OCI-LY1 (cell line): ENCODE measurements at regions not wholly inside any gene's neighbourhood (a gene's known extent, or its start where the extent isn't known, plus 50 kb on each side); places are given as distances from the start of the nearest gene placed in this dataset.

Source experiments
- H2AFZ ChIP-seq: fragments of 200-600 bp; sonication (generic), shearing (Covaris generic); 2 replicates; pipeline ENCODE4 v1.6.0; 2014; ENCODE audit warnings: antibody characterized with exemption, mild to moderate bottlenecking, low read length
- H3F3A ChIP-seq: fragments of 200-600 bp; sonication (generic), shearing (Covaris generic); 2 replicates; pipeline ENCODE4 v1.6.0; 2014; ENCODE audit warnings: mild to moderate bottlenecking, antibody characterized with exemption, low read length, moderate library complexity; ENCODE audit not compliant: insufficient read depth
- H3K27ac ChIP-seq: fragments of 200-600 bp; sonication (generic); 2 replicates; pipeline ENCODE4 v1.5.1; 2014; ENCODE audit warnings: low read length, mixed run types, mild to moderate bottlenecking, low read depth; ENCODE audit not compliant: poor library complexity, severe bottlenecking
- H3K27me3 ChIP-seq: fragments of 200-600 bp; sonication (generic); 2 replicates; pipeline ENCODE4 v1.6.0; 2014; ENCODE audit warnings: antibody characterized with exemption, mild to moderate bottlenecking, low read length, moderate library complexity; ENCODE audit not compliant: insufficient read depth
- H3K36me3 ChIP-seq: fragments of 200-600 bp; sonication (generic); 2 replicates; pipeline ENCODE4 v1.6.1; 2014; ENCODE audit warnings: mild to moderate bottlenecking, antibody characterized with exemption, low read length, moderate library complexity, mixed read lengths; ENCODE audit not compliant: insufficient read depth
- H3K4me1 ChIP-seq: fragments of 200-600 bp; sonication (generic); 2 replicates; pipeline ENCODE4 v1.5.1; 2014; ENCODE audit warnings: mild to moderate bottlenecking, low read length, moderate library complexity; ENCODE audit not compliant: insufficient read depth, severe bottlenecking
- H3K4me2 ChIP-seq: fragments of 200-600 bp; sonication (generic), shearing (Covaris generic); 2 replicates; pipeline ENCODE4 v1.6.1; 2014; ENCODE audit warnings: low read length
- H3K4me3 ChIP-seq: fragments of 200-600 bp; sonication (generic); 2 replicates; pipeline ENCODE4 v1.5.1; 2014; ENCODE audit warnings: low read length, low read depth, mild to moderate bottlenecking, mixed read lengths; ENCODE audit not compliant: poor library complexity, severe bottlenecking
- H3K79me2 ChIP-seq: fragments of 200-600 bp; shearing (Covaris generic); 2 replicates; pipeline ENCODE4 v1.6.1; 2016; ENCODE audit warnings: mixed run types, low read length, mixed read lengths; ENCODE audit not compliant: insufficient read depth
- H3K9ac ChIP-seq: fragments of 200-600 bp; sonication (generic), shearing (Covaris generic); 2 replicates; pipeline ENCODE4 v1.6.1; 2014; ENCODE audit warnings: mild to moderate bottlenecking, low read length, mixed read lengths
- H3K9me2 ChIP-seq: fragments of 200-600 bp; sonication (generic), shearing (Covaris generic); 2 replicates; pipeline ENCODE4 v1.6.1; 2014; ENCODE audit warnings: low read depth, mild to moderate bottlenecking, low read length, mixed read lengths
- H3K9me3 ChIP-seq: fragments of 200-600 bp; shearing (Covaris generic); 2 replicates; pipeline ENCODE4 v1.6.1; 2014; ENCODE audit warnings: low read length, mixed read lengths
- H4K20me1 ChIP-seq: fragments of 200-600 bp; sonication (generic), shearing (Covaris generic); 2 replicates; pipeline ENCODE4 v1.6.0; 2016; ENCODE audit warnings: mild to moderate bottlenecking, low read length; ENCODE audit not compliant: insufficient read depth
- EZH2 ChIP-seq: fragments of 200-600 bp; sonication (generic), shearing (Covaris generic); IDR thresholded peaks from 2 replicates; pipeline ENCODE4 v1.8.0; 2017; ENCODE audit warnings: borderline replicate concordance, mixed run types, mild to moderate bottlenecking, antibody characterized with exemption, low read length, moderate library complexity, mixed read lengths
- TF ChIP-seq, protein P1 (sequence below): fragments of 200-600 bp; sonication (generic), shearing (Covaris generic); IDR thresholded peaks from 2 replicates; pipeline ENCODE4 v1.5.1; 2017; ENCODE audit warnings: mild to moderate bottlenecking, antibody characterized with exemption, low read length, moderate library complexity, mixed read lengths

GRCh38 chr4:133997436-133997835, 204.2 kb downstream of the PABPC4L start:
- no peaks in the 10 kb centered on the region for H4K20me1 ChIP-seq
- H3K4me3 ChIP-seq: no peak overlapping the region

GRCh38 chr4:133996431-133997121, 205.0 kb downstream of the PABPC4L start:
- no peak overlapping the region for H3K4me2 ChIP-seq
- TF ChIP-seq, protein P1, sequence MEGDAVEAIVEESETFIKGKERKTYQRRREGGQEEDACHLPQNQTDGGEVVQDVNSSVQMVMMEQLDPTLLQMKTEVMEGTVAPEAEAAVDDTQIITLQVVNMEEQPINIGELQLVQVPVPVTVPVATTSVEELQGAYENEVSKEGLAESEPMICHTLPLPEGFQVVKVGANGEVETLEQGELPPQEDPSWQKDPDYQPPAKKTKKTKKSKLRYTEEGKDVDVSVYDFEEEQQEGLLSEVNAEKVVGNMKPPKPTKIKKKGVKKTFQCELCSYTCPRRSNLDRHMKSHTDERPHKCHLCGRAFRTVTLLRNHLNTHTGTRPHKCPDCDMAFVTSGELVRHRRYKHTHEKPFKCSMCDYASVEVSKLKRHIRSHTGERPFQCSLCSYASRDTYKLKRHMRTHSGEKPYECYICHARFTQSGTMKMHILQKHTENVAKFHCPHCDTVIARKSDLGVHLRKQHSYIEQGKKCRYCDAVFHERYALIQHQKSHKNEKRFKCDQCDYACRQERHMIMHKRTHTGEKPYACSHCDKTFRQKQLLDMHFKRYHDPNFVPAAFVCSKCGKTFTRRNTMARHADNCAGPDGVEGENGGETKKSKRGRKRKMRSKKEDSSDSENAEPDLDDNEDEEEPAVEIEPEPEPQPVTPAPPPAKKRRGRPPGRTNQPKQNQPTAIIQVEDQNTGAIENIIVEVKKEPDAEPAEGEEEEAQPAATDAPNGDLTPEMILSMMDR: no peak
- no peak for TF ChIP-seq EZH2
- H4K20me1 ChIP-seq: no peaks in the 10 kb centered on the region
- no peaks in the 10 kb centered on the region for H3F3A ChIP-seq
- no peaks in the 10 kb centered on the region for H3K9me2 ChIP-seq
- no peaks in the 10 kb centered on the region for H3K27me3 ChIP-seq
- H3K27ac ChIP-seq: no peak overlapping the region
- no peak overlapping the region for H2AFZ ChIP-seq
- no peak overlapping the region for H3K4me3 ChIP-seq
- no peak overlapping the region for H3K9ac ChIP-seq
- H3K9me3 ChIP-seq: no peaks in the 10 kb centered on the region
- H3K4me1 ChIP-seq: no peaks in the 10 kb centered on the region
- no peaks in the 10 kb centered on the region for H3K36me3 ChIP-seq
- no peaks in the 10 kb centered on the region for H3K79me2 ChIP-seq

More at GRCh38 chr4:133997436-133997835, 204.2 kb downstream of the PABPC4L start:
- Histone ChIP-seq H2AFZ (no peak overlapping the region), H3K4me2 (no peak overlapping the region), H3K79me2 (no peaks in the 10 kb centered on the region), H3K9me2 (no peaks in the 10 kb centered on the region), H3K36me3 (no peaks in the 10 kb centered on the region), H3K9ac (no peak overlapping the region), H3F3A (no peaks in the 10 kb centered on the region), H3K27me3 (no peaks in the 10 kb centered on the region), H3K4me1 (no peaks in the 10 kb centered on the region), H3K9me3 (no peaks in the 10 kb centered on the region), H3K27ac (no peak overlapping the region)
- no peak for TF ChIP-seq EZH2
- TF ChIP-seq, protein P1: no peak

DNA sequence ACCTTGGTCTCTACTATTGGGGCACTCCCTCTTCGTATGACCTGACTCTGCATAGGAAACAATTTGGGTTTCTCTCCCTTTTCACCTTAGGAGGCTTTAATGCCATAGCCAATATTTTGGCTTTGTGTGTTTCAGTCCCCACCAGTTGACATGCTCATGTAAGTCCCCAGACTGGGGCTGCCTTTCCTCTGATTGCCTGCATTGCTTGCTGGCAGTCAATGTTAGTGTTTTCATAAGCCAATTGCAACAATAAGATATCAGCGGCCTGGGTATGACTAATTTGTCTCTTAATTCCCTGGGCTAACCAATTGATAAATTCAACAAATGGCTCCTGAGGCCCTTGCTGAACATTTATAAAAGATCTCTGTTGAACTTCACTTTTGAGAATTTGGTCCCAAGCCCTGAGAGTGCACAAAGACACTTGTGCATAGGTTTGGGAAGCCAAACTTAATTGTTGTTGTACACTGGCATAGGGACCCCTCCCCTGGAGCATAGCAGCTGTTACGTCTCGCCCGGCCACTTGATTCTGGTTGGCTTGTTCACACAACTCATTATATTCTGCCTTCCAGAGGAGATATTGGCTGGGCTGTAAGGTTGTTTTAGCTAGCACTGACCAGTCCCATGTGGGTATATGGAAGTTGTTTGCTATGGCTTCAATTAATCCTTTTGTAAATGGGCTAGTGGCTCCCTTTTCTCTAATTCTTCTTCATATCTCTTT, 206.2 kb downstream of the PABPC4L start:
- no peaks in the 10 kb centered on the region for H4K20me1 ChIP-seq
- no peaks in the 10 kb centered on the region for H3F3A ChIP-seq
- H3K27me3 ChIP-seq: no peaks in the 10 kb centered on the region
- no peak overlapping the region for H3K27ac ChIP-seq
- no peaks in the 10 kb centered on the region for H3K36me3 ChIP-seq
- no peaks in the 10 kb centered on the region for H3K9me2 ChIP-seq
- no peaks in the 10 kb centered on the region; the same call in 1 of the 2 replicates for H3K9me3 ChIP-seq
- no peak overlapping the region for H2AFZ ChIP-seq
- no peak overlapping the region for H3K9ac ChIP-seq
- H3K4me1 ChIP-seq: no peaks in the 10 kb centered on the region
- H3K4me3 ChIP-seq: no peak overlapping the region
- TF ChIP-seq EZH2: no peak
- TF ChIP-seq, protein P1: no peak
- H3K79me2 ChIP-seq: no peaks in the 10 kb centered on the region
- H3K4me2 ChIP-seq: no peak overlapping the region
